AG20443 (cell line): ENCODE measurements at regions not wholly inside any gene's neighbourhood (a gene's known extent, or its start where the extent isn't known, plus 50 kb on each side); places are given as distances from the start of the nearest gene placed in this dataset.
"Not testable (repeated sequence)": the region's sequence is repeated elsewhere in the genome, so short reads cannot be mapped to it uniquely, and the experiment has no call there.

Source experiments
- DNase-seq: peaks from one replicate; pipeline ENCODE4 v3.0.0; 2012; ENCODE audit warnings: low spot score, mixed read lengths

DNA sequence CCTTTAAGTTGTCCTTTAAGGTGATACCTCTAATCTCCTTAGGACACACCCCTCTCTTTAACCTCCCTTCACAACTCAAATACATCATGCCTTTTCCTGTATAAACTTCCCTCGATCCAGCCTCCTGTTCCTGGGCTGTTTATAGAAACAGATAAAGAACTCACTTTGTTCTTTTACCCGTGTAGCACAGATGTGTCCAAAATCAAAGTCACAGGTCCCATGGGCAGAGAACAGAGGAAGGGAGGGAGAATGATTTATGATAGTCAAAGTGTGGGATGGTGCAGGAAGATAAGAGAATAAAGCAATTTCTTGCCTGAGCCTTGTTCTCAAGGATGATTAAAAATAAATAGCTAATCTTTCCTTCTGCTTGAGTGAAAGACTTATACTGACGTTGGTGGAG is 50.3 kb upstream of the CABCOCO1 start:
- DNase-seq = no peak

DNA sequence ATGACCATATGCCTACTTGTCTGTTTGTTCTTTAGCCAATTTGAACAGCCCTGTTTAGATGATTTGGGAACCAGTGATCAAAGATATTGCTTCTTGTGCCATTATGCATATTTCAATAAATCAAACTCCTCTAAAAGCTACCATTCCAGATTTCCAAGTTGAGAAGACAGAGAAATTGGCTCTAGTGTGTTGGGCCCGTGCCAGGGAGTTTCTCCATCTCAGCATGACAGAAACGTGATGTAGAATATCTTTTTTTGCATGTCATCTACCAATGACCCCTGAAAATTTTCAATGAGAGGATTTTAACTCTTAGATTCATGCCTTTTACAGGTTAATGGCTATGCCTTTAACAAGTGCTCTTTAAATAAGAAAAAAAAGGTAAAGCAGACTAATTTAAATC is 50.7 kb upstream of the CABCOCO1 start:
- no peak for DNase-seq

DNA sequence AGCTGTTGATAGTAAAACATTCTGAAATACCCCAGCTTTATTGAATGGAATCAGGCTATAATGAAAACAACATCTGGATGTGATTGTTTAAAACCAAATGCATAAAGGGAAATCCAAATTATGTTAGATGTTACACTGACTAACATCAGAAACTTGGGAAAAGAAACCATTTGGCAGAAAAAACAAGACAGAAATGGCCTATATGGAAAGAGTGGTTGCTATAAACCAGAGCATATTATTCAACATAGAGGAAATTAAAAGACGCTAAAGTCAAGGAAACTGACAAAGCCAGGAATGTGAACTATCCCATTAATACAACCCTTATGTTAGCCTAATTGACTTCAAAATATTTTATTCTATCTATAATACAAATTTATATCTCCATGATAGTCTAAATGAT is 53.0 kb upstream of the CABCOCO1 start:
- no peak for DNase-seq

DNA sequence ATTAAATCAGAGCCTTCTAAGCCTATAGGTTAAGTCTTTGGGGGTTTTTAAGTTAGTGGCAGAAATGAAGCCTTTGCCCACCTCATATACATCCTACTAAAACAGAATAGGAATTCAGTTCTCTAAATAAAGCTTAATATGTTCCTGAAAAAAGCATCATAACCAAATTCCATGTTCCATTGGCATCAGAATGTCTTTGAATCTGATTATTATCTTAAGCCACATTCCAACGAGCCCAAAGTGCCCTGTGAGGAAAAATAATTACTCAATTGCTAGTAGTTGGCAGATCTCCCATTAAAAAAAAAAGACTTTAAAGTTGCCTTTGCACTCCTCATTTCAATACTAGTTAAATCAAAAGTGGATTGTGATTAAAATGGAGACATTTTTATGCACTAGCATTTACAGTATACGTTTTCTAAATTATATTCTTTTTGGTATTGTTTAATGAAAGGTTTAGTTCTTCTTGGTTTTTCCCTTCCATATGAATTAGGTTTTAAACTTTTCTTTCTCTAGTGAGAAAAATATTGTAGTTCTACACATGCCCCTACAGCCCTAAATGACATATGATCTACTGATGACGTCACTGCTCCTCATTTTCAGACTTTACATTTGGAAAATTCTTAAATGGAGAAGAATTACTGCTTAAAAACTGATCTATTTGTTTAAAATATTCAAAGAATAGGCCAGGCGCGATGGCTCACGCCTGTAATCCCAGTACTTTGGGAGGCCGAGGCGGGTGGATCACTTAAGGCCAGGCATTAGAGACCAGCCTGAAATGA is 54.3 kb upstream of the CABCOCO1 start:
- peak; percentile 17 for DNase-seq

DNA sequence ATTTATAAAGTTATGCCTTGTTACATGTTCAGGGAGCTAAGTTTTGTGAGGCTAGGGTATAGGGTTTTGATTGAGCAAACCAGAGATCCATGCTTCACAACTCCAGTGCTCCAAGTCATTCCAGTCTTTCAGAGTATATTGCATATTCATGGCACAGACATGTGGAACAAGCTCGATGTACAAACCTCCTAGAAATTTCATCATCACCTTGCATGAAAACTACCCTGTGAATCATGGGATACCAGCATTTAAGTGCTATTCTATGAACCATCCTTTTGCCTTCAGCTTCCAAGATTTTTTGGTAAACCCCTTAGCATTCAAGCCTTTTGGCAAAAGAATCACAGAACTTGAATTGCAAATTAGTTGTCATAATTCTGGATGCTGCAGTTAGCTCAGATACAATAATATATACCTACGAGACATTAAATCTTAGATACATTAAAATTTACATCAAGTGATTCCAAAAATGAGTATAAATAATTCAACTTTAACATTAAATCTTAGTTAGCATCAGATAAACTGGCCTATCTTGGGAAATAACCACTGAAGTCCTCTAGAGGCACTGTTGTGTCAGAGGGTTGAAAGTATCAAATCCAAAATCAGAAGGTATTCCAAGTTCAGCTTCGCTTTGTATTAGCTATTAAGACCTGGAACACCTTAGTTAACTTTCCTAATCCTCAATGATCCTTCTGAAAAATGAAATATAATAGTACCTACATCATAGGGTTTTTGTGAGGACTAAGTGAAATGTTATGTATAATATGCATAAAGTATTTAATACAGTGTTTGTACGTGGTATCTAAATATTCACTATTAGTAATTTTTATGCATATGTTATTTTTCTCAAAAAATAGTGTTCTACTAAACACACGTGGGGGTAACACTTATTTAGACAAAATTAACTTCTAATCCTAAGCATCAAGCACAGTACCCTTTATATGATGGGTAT is 55.5 kb upstream of the CABCOCO1 start:
- no peak for DNase-seq

DNA sequence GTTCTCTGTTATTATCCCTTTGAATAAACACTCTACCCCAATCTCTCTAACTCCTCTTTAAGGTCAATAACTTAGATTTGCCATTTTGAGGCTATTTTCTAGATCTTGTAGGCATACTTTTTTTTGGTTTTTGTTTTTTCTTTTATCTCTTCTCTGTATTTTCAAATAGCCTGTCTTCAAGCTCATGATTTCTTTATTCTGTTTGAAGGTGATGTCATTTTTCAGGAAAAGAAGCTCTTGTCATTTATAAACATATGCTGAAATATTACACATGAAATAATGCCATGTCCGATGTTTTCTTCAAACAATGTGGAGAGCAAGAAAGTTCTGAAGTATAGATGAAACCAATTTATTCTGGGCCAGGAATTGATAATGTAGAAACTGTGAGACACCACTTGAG is 57.5 kb upstream of the CABCOCO1 start:
- DNase-seq = no peak

DNA sequence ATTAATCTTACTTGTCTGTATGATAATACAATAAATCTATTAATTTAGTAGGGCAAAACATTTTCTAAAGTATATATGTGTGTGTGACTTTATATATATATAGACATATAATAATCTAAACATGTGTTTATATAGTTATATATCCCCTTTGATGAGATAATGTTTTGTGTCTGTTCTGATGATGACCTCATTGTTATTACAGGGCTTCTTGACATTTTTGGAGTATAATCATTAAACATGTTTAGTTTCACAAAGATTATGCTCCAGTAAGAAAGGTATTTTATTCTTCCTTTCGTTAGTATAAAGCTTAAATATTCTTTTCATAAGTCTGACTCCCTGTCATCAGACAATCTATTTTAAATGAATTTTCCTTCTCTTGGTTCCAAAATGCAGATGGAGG is 62.3 kb upstream of the CABCOCO1 start:
- no peak for DNase-seq

DNA sequence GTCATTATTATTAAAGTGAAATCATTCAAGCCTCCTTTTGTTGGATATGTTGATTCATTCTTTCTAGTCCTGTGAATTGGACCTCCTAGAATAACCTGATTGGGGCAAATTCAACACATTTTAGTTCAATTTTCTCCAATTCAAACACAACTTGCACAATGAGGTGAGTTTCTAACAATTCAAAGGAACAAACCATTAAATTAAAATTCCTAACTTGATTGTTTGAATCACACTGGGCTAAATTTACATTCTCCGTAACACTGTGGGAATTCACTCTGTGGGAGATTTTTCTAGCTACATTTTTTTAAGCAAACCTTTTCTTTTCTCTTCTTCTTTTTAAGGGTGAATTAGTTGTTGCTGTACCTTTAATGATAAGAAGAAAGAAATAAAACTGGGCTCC is 68.3 kb upstream of the CABCOCO1 start:
- no peak for DNase-seq

DNA sequence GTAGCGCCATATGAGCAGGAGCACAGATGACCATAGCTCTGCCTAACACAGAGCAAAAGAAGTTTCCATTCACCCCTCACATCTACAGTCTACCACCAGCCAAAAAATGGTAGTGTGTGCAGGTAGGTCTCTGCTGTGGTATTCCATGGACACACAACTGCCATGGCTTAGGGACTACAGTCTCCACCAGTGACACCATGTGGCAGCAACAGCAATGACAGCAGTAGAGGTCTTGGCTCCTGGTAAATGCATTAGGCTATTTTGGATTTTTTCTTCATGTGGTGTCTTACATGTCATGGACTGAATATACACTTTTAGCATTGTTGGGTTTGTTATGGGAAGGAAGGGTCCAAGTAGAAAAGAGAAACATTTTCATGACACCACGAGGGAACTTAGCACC is 70.1 kb upstream of the CABCOCO1 start:
- no peak for DNase-seq

DNA sequence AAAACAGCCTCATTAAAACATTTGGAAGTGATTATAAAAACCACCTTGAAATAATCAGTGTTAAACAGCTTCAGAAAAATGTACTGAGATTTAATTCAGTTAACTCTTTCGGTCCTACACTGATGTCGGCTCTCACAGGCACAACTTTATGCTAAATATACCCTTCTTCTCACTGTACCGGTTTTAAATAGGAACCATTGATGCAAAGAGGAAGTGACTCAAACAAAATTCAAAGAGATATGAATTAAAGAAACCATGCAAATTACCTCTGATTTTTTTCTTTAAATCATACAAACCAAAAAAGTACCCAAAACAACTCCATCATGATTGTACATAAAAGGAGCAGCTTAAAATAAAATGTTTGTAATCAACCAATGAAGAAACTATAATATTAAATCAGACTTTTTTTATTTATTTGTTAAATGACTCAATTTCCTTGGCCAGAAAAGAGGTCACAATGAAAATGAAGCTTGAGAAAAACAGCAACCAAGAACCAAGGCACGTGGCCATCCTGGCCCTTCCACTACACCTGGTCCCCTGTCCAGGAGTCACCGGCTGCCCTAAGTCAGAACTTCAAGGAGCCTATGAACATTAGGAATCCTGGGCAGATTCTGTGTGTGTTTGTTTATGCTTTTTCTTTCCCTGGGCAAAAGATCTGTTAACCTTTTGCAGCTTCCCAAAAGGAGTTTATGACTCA is 73.0 kb upstream of the CABCOCO1 start:
- DNase-seq = no peak

DNA sequence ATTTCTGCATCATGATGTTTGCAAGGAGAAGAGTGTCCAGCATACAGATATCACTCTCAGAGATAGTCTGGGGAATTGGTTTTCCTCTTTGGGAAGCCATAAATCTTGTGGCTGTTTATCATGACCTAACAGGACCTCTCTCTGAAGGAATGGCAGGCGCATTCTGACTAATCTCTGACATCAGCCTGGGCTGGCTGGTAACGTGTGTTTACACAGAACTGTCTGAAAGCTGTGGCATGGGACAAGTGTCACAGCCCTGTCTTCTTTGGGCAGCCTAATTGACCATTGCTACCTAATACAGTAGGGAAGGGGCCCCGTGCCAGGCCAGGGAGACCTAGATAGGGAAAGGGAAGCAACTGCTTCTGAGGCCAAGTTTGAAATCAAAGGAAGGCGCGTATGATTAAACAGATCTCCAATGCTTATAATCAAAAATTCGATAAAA is 73.9 kb upstream of the CABCOCO1 start:
- no peak for DNase-seq

DNA sequence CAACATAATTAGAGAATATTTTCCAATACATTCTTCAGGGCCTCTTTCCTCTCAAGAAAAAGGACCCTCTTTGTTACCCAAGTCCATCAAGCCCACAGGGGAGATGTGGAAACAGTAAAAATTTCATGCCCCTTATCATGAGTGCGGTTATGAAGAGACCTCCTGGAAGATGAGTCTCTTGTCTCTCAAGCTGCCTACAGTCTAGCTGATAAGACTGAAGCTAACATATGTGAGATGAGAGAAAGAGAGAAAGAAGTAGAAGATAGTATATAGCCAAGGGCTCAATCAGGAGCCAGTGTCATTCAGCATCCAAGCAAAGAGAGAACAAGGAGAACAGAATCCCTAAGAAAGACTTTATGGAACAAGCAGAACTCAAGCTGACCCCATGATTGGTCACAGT is 75.9 kb upstream of the CABCOCO1 start:
- no peak for DNase-seq

DNA sequence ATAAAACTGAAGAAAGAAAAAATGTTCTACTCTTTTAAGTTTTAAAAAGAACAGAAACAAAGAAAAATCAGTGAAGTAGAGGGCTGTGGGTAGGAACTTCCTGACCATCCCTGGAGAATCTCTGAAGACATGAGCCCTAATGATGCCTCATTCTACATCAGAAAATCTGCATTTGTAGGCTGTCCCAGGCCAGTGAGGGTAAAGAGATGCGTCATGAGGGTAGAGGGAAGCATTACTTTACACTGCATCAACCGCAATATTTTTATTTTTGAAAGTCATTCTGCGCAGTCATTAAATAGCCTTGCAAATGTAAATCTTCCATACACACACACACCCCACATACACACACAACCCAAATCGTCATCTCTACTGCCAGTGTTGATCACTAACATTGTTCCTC is 82.1 kb upstream of the CABCOCO1 start:
- no peak for DNase-seq

DNA sequence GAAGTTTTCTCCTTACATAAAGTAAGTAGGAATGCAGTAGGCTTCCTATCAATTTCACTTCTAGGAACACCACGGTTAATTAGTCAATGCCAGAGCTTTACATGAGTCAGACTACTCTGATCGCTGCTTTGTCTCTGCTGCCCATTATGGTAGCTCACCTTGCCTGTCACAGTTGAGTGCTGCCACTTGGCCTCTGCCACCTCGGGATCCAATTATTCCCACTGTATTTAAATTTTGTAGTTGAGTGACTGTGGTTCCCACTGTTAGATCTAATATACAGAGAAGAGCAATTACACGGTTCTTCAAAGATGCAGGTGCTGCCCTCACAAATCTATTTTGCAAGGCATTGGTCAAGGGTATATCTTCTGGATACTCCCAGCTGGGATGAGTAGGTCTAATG is 92.5 kb upstream of the CABCOCO1 start:
- not testable (repeated sequence) for DNase-seq

DNA sequence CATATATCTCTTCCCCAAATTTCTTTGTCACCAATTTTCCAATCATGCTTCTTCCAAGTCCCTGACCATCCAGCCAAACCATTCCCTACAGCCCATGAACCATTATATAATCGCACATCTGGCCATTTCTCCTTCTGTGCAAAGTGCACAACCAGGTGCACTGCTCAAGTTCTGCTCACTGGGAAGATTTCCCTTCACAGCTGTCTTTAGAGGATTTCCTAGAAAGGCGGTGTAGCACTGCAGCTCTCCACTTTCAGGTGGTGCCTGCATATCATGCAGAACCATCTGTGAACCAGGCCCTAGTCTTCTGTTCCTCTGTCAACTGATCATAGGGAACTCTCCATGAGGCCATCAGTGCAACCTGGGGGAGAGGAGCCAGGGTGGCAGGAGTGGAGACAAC is 95.0 kb upstream of the CABCOCO1 start:
- DNase-seq = no peak

DNA sequence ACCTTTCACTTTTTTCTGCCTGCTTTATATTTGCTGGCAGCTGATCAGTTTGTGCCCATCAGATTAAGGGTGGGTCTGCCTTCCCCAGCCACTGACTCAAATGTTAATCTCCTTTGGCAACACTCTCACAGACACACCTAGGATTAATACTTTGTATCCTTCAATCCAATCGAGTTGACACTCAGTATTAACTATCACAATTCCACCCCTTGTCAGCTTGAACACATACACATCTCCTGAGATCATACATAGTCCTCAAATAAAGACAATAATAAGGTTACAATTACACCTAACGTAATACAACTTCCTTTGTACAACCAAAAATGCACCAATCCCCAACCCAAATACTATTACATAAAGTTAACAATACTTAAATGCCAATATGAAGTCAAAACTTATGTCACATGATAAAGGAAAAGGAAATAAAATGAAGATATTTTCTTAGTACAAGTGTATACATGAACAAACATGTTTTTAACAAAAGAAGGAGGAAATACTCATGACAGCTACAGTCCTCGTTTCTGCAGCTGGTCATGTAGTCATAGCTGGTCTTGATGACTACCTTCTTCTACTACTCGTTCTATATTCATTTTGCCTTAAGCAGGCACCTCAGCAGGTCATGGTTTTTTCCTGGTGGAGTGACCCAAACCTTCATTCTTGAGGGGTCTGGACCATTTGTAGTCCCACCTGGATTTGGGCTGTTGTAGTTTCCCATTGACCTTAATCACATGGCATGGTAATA is 96.7 kb upstream of the CABCOCO1 start:
- DNase-seq = no peak

DNA sequence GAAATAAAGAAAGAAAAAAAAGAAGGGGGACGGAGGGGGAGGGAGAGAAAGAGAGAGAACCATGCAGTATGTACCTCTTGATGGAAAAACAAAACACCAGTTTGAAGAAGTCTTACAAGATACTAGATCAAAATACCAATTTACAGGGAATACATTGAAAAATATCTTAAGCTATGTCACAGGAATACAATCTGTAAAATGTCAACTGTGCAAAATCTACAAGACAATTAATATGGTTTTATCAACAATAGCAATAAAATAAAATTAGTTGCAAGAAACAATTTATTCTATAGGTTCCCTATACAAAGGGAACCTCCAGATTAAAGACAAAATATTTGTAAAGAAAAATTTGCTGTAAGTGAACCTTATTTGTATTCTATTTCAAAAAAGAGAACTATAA is 98.3 kb upstream of the CABCOCO1 start:
- no peak for DNase-seq

DNA sequence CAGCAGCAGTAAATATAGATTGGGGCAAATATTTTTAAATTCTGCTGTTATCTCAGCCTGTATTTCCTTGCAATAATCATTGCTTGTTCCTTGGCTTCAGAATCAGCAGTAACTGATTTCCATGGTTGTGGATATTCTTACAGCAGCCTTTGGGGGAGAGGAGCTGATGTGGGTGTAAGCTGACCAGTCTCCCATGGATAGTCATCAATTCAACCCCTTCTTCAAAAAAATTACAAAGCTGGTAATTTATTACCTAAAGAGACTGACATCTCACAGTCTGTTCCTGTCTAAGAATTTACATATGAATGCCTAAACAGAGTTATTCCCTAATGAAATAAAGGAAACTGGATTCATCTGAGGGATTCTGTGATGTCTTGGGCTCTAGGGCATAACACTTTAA is 103.1 kb upstream of the CABCOCO1 start:
- DNase-seq = no peak

DNA sequence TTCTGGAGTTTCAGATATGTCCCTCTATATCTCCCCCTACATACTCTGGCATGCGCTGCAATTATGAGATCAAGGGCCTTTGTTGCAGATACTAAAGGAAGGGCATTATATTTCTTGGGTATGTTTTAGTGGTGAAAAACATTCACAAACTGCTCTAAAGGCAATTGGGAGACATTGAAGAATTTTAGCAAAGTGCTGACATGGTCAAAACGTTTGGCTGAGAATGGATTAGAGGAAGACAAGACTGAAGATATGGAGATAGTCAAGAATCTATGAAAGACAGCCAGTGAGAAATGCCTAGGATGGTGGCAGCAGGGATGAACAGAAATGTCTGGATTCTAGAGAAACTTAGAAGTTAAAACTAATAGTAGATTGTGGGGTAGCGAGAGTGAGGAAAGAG is 104.5 kb upstream of the CABCOCO1 start:
- no peak for DNase-seq

DNA sequence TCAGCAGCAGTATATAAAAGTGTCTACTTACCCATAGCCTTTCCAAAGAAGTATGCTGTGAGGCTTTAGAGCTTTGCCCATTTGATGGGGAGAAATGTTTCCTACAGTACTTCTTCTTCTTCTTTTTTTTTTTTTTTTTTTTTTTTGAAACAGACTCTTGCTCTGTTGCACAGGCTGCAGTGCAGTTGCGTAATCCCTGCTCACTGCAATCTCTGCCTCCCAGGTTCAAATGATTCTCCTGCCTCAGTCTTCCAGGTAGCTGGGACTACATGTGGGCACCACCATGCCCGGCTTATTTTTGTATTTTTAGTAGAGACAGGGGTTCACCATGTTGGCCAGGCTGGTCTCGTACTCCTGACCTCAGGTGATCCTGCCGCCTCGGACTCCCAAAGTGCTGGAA is 101.7 kb upstream of the TMEM26 start:
- DNase-seq = no peak

DNA sequence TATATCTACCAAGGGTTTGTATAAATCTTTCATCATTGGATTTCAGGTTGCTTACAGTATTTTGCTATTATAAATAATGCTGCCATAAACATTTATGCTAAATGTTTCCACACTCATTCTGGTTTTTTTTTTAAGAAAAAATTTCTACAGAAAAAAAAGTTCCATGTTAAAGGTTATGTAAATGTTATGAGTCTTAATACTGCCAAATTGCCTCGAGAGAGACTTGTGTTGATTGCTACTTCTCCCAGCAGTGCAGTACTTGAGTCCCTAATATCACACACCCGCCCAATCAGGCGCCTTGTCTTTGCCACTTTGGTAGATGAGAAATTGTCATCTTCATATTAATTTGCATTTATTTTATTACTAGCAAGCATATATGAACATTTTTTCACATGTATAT is 96.7 kb upstream of the TMEM26 start:
- DNase-seq = no peak

DNA sequence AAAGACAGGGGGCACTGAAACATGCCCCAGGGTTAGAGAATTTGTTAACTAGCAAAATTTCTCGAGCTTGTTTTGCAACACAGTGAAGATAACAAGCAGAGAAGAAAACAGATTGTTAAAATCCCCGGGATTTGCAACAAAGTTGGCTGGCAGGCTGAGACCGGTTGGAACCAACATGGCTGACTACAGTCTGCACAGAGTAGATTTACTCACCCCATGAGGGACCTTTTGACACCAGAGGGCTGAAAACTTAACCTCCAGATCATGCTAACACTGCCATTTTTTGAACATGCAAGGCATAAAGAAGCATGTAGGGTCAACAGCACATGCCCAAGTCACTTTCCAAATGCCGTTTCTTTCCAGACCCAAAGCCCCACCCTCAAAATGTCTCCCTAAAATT is 95.2 kb upstream of the TMEM26 start:
- DNase-seq = no peak
